ENCODE measurements at regions not wholly inside any gene's neighbourhood (a gene's known extent, or its start where the extent isn't known, plus 50 kb on each side); places are given as distances from the start of the nearest gene placed in this dataset.

- TF ChIP-seq ZFP30 (CRISPR knock-in tag; IDR thresholded peaks at IDR 0.05) (no peak), RARB (CRISPR knock-in tag; IDR thresholded peaks at IDR 0.05) (no peak), TCF4 (CRISPR knock-in tag; IDR thresholded peaks at IDR 0.05; ENCODE audit: borderline replicate concordance) (no peak)
Observed at GRCh38 chr14:50036211-50036610, 80.2 kb downstream of the VCPKMT start.
